Endothelial cell of umbilical vein (primary cell): ENCODE measurements at regions not wholly inside any gene's neighbourhood (a gene's known extent, or its start where the extent isn't known, plus 50 kb on each side); places are given as distances from the start of the nearest gene placed in this dataset.

Experiments used
- EZH2 ChIP-seq: IDR thresholded peaks from 2 replicates; pipeline ENCODE4 v1.6.1; 2012; ENCODE audit warnings: borderline replicate concordance, low read depth, mild to moderate bottlenecking, moderate library complexity, low read length, inconsistent platforms; ENCODE audit not compliant: severe bottlenecking
- POLR2A ChIP-seq: IDR thresholded peaks from 2 replicates; pipeline ENCODE4 v1.6.1; 2012; ENCODE audit warnings: low read depth, mild to moderate bottlenecking, control low read depth, low read length
- POLR2AphosphoS5 ChIP-seq: IDR thresholded peaks from 2 replicates; pipeline ENCODE4 v1.6.1; 2012; ENCODE audit warnings: low read depth, mild to moderate bottlenecking, control low read depth, low read length, moderate library complexity; ENCODE audit not compliant: insufficient read depth
- TF ChIP-seq, protein P1 (sequence below), 2 donors: IDR thresholded peaks; 1 replicate in 1 of 2; 2 replicates in 1 of 2; pipeline ENCODE4 v1.5.1; 2011; ENCODE audit warnings: low read length in 2 of 2, mild to moderate bottlenecking in 2 of 2, moderate library complexity in 2 of 2, control low read depth in 1 of 2, inconsistent platforms in 1 of 2, low read depth in 1 of 2; ENCODE audit not compliant: insufficient read depth in 1 of 2; ENCODE audit errors: extremely low read depth in 1 of 2
- TF ChIP-seq, protein P2 (sequence below): IDR thresholded peaks from 2 replicates; pipeline ENCODE4 v1.6.1; 2011; ENCODE audit not compliant: insufficient read depth, insufficient read length

DNA sequence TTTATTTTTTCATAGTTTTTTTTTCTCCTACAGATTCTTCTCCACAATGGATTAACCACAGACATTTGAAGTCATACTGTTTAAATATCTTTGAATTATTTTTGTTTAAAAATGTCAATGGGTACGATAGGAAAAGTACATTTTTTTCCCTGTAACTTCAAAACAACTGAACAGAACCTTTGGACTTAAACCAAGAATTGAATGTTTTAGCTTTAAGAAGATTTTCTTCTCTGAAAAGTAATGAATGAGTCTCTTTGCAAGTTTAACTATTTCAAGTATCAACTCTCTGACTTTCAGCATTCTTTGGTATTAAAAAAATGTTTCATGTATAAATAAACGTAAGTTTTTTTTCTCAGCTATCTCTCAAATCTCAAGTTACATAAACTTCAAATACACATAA, 364.3 kb downstream of the FBXO8 start:
- TF ChIP-seq POLR2A, result no peak
- TF ChIP-seq, protein P1, sequence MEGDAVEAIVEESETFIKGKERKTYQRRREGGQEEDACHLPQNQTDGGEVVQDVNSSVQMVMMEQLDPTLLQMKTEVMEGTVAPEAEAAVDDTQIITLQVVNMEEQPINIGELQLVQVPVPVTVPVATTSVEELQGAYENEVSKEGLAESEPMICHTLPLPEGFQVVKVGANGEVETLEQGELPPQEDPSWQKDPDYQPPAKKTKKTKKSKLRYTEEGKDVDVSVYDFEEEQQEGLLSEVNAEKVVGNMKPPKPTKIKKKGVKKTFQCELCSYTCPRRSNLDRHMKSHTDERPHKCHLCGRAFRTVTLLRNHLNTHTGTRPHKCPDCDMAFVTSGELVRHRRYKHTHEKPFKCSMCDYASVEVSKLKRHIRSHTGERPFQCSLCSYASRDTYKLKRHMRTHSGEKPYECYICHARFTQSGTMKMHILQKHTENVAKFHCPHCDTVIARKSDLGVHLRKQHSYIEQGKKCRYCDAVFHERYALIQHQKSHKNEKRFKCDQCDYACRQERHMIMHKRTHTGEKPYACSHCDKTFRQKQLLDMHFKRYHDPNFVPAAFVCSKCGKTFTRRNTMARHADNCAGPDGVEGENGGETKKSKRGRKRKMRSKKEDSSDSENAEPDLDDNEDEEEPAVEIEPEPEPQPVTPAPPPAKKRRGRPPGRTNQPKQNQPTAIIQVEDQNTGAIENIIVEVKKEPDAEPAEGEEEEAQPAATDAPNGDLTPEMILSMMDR (IDR thresholded peaks at IDR 0.05; ENCODE audit: extremely low read depth in 1 of 2, insufficient read depth in 1 of 2, low read depth in 1 of 2, low read length in 2 of 2), result no peak
- TF ChIP-seq EZH2, result no peak
- TF ChIP-seq, protein P2, sequence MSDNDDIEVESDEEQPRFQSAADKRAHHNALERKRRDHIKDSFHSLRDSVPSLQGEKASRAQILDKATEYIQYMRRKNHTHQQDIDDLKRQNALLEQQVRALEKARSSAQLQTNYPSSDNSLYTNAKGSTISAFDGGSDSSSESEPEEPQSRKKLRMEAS, result no peak
- no peak for TF ChIP-seq POLR2AphosphoS5
